Spleen (tissue), 11 donors: ENCODE measurements at regions not wholly inside any gene's neighbourhood (a gene's known extent, or its start where the extent isn't known, plus 50 kb on each side); places are given as distances from the start of the nearest gene placed in this dataset.

Experiments used
- DNase-seq: peaks from one replicate; pipeline ENCODE4 v3.0.0-alpha.2; 2020
- H3K27ac ChIP-seq, 8 donors: fragments of 200-600 bp; sonication (generic) in 7 of 8; 1 replicate in 4 of 8; 2 replicates in 4 of 8; pipeline versions ENCODE4 v1.5.0 to v1.8.0; 2016 to 2021; ENCODE audit warnings: inconsistent platforms in 4 of 8, mild to moderate bottlenecking in 4 of 8, moderate library complexity in 1 of 8
- H3K27me3 ChIP-seq, 7 donors: fragments of 200-600 bp; sonication (generic) in 6 of 7; replicated peaks in 1 of 7; 1 replicate in 4 of 7; 2 replicates in 3 of 7; pipeline versions ENCODE4 v1.5.0 to v1.8.0; 2016 to 2021; ENCODE audit warnings: inconsistent platforms in 3 of 7, mild to moderate bottlenecking in 1 of 7
- H3K36me3 ChIP-seq, 6 donors: fragments of 200-600 bp; sonication (generic) in 5 of 6; 1 replicate in 4 of 6; 2 replicates in 2 of 6; pipeline versions ENCODE4 v1.5.0 to v1.8.0; 2016 to 2021; ENCODE audit warnings: inconsistent platforms in 2 of 6
- H3K4me1 ChIP-seq, 6 donors: fragments of 200-600 bp; sonication (generic) in 5 of 6; 1 replicate in 3 of 6; 2 replicates in 3 of 6; pipeline versions ENCODE4 v1.5.0 to v1.8.0; 2016 to 2021; ENCODE audit warnings: inconsistent platforms in 3 of 6
- H3K4me3 ChIP-seq, 8 donors: fragments of 200-600 bp; sonication (generic) in 7 of 8; 1 replicate in 4 of 8; 2 replicates in 4 of 8; pipeline versions ENCODE4 v1.5.0 to v1.8.0; 2016 to 2021; ENCODE audit warnings: inconsistent platforms in 4 of 8, mild to moderate bottlenecking in 4 of 8, moderate library complexity in 2 of 8
- H3K9me3 ChIP-seq, 8 donors: fragments of 200-600 bp; sonication (generic) in 7 of 8; 1 replicate in 4 of 8; 2 replicates in 4 of 8; pipeline versions ENCODE4 v1.5.0 to v1.8.0; 2016 to 2021; ENCODE audit warnings: inconsistent platforms in 4 of 8
- CTCF ChIP-seq, 11 experiments: fragments of 200-600 bp in 7 of 11; fragments of 450-650 bp in 4 of 11; sonication (generic) in 4 of 11; IDR thresholded peaks in 8 of 11; conservative IDR thresholded peaks in 3 of 11; 1 replicate in 7 of 11; 2 replicates in 4 of 11; pipeline versions ENCODE4 v1.4.0 to v1.8.0; 2016 to 2021; ENCODE audit warnings: antibody characterized with exemption in 11 of 11, inconsistent platforms in 4 of 11, mild to moderate bottlenecking in 1 of 11
- POLR2A ChIP-seq, 3 donors: fragments of 450-650 bp; IDR thresholded peaks; one replicate each; pipeline ENCODE4 v1.5.1; 2017; ENCODE audit warnings: antibody characterized with exemption in 3 of 3, mild to moderate bottlenecking in 1 of 3
- POLR2AphosphoS5 ChIP-seq, 3 donors: sonication (generic); formaldehyde crosslinking; IDR thresholded peaks; one replicate each; pipeline ENCODE4 v1.5.1; 2017; ENCODE audit warnings: antibody characterized with exemption in 3 of 3
- WGBS, 5 donors: extraction: QIAGEN DNeasy Blood & Tissue Kit in 3 of 5; methylation state at CpG; one replicate each; pipeline versions ENCODE4 v1.1.5 to v1.1.7; 2013 to 2018; 5-methylcytosine and 5-hydroxymethylcytosine counted together
- intact Hi-C: fragments of 100-400 bp; cut with DNase I; formaldehyde crosslinking; loops from one replicate; pipeline ENCODE4 v1.15.0; 2023; ENCODE audit warnings: low total_unique reads
- donor health status: healthy with polysubstance abuse.
- donor health status: DM: no; HTN: no; CAD: no; lungs with moderate emphysema.
- donor health status: DM: no; HTN: no; CAD: no.
- donor health status: Bipolar disorder and iron deficiency.
- donor health status: healthy.
- donor health status: DM: no; HTN: no; CAD: no.
- donor health status: DM: yes; HTN: yes; CAD: no.

DNA sequence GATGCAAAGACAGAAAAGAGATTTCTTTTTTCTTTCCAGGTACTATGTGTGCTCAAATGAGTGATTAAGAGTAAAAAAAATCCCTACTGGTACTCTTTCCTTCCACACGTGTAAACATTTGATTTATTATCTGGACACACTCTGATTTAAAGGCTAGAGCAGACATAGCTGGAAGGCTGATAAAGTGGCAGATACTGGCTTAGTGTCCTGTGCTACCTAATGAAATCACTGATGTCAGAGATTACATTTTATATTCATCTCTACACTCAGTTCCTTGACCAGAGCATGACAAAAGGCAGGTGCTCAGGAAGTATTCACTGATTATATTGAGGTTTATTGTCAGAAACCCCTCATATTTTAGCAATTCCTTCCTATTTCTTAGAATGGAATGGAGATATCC is 136.6 kb upstream of the SLC38A2 start:
- intact Hi-C loops, result no loop called here
- no peak overlapping the region for H3K27ac ChIP-seq
- H3K9me3 ChIP-seq, result peaks cover 3 to 58% (median 42%) of the 10 kb centered on the region in 8 donors
- TF ChIP-seq CTCF (IDR thresholded peaks at IDR 0.05 in 8 of 11, conservative IDR thresholded peaks at IDR 0.05 in 3 of 11), result no peak
- TF ChIP-seq POLR2A (IDR thresholded peaks at IDR 0.05), result no peak
- no peak for TF ChIP-seq POLR2AphosphoS5 (IDR thresholded peaks at IDR 0.05)
- H3K4me3 ChIP-seq, result no peak overlapping the region
- WGBS, 5 donors, result 52 to 66% (median 58%) methylated on average over 1 of the region's 1 CpG
- H3K27me3 ChIP-seq, result no peaks in the 10 kb centered on the region
- H3K4me1 ChIP-seq, result no peaks in the 10 kb centered on the region
- H3K36me3 ChIP-seq, result no peaks in the 10 kb centered on the region
- no peak for DNase-seq

GRCh38 chr12:46508651-46509050 is 136.1 kb upstream of the SLC38A2 start:
- Histone ChIP-seq H3K9me3 (peaks cover 3 to 62% (median 44%) of the 10 kb centered on the region in 8 donors), H3K4me1 (no peaks in the 10 kb centered on the region), H3K4me3 (no peak overlapping the region), H3K36me3 (no peaks in the 10 kb centered on the region), H3K27me3 (no peaks in the 10 kb centered on the region), H3K27ac (no peak overlapping the region)
- intact Hi-C loops, result no loop called here
- WGBS, 5 donors, result 92 to 96% (median 96%) methylated on average over 6 of the region's 6 CpGs
- DNase-seq, result no peak
- TF ChIP-seq POLR2A (IDR thresholded peaks at IDR 0.05) (no peak), POLR2AphosphoS5 (IDR thresholded peaks at IDR 0.05) (no peak), CTCF (IDR thresholded peaks at IDR 0.05 in 8 of 11, conservative IDR thresholded peaks at IDR 0.05 in 3 of 11) (no peak)

DNA sequence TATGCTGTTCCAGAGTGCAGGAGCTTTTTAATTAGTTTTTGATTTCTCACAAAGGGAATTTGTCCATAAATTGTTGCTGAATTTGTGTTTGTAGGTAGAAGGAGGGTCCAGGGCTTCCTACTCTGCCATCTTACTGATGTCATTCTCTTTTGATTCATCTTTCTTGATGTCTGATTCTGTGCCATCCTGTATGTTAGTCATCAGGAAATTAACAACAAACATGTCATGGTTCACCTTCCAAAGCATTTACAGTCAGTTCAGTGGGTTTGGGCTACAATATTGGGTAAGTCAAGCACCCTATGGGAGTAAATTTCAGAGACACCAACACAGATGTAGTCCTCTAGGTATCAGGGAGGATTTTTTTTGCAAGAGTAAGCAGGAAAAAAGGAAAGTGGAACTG is 135.2 kb upstream of the SLC38A2 start:
- Histone ChIP-seq H3K9me3 (peaks cover 3 to 70% (median 50%) of the 10 kb centered on the region in 8 donors), H3K36me3 (no peaks in the 10 kb centered on the region), H3K4me1 (no peaks in the 10 kb centered on the region), H3K27me3 (no peaks in the 10 kb centered on the region), H3K27ac (no peak overlapping the region), H3K4me3 (no peak overlapping the region)
- TF ChIP-seq POLR2AphosphoS5 (IDR thresholded peaks at IDR 0.05) (no peak), POLR2A (IDR thresholded peaks at IDR 0.05) (no peak), CTCF (IDR thresholded peaks at IDR 0.05 in 8 of 11, conservative IDR thresholded peaks at IDR 0.05 in 3 of 11) (no peak)
- DNase-seq, result no peak
- intact Hi-C loops, result no loop called here

DNA sequence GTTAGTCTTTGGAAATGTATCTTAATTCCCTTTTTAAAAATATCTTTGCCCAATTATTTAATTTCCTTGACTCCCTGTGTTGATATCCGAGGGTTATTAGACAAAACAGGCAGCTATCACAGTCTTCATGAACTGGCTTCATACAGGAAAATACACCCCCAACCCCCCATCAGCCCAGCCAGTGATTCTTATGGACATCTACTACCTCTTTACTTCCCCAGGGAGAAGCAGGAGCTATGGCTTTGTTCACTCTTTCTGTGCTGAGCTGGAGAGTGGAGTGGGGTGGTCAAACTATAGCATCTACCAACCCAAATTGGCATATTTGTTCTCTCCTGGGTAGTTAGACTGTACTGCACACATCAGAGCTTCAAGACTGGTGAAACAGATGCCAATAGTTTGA is 134.4 kb upstream of the SLC38A2 start:
- whole genome bisulfite sequencing, 5 donors, result 90 to 98% (median 93%) methylated on average over 1 of the region's 1 CpG
- no peaks in the 10 kb centered on the region for H3K27me3 ChIP-seq
- no peaks in the 10 kb centered on the region for H3K4me1 ChIP-seq
- H3K9me3 ChIP-seq, result peaks cover 3 to 73% (median 55%) of the 10 kb centered on the region in 8 donors
- no peak overlapping the region for H3K27ac ChIP-seq
- TF ChIP-seq CTCF (IDR thresholded peaks at IDR 0.05 in 8 of 11, conservative IDR thresholded peaks at IDR 0.05 in 3 of 11), result no peak
- TF ChIP-seq POLR2A (IDR thresholded peaks at IDR 0.05), result no peak
- TF ChIP-seq POLR2AphosphoS5 (IDR thresholded peaks at IDR 0.05), result no peak
- H3K36me3 ChIP-seq, result no peaks in the 10 kb centered on the region
- no peak overlapping the region for H3K4me3 ChIP-seq
- no peak for DNase-seq
- intact Hi-C loops, result no loop called here
